ENCODE measurements at regions not wholly inside any gene's neighbourhood (a gene's known extent, or its start where the extent isn't known, plus 50 kb on each side); places are given as distances from the start of the nearest gene placed in this dataset.

DNA sequence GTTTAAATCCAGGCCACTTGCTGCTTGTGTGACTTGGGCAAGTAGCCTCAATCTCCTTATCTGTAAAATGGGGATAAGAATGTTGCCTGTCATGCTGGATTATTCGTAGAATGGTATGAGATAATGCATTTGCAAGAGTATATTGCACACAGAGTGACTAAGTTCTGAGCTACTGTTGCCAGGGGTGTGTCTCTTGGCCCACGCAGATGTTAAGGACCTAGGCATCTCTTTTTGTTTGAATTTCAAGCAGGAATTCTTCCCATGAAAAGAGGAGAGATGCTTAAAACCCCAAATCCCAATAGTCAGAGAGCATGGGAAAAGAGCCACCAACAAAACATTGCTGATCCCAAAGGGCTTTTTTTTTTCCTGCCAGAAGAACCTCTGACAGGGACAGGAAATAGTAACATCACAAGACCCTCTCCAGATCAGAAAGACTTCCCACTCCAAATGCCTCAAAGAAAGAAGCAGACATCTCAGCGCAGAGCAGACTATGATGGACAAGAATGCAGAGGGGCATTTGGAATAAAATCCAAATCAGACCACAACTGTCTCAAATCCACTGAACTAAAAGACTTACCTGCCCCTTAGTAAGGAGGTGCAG lies 90.5 kb downstream of the MRPL46 start:
- CTCF ChIA-PET (ENCODE audit: partially characterized antibody): interaction anchor here (1.2 kb wide), 1 partner anchor 74 kb away, joined by 3 read pairs; no protein-coding TSS in a partner anchor

More for the DNA sequence above, 90.5 kb downstream of the MRPL46 start:
- Histone ChIP-seq H4K8ac (ENCODE audit: extremely low read depth, insufficient read depth, low read length) (no peak overlapping the region), H3K27me3 (replicated peaks in 1 of 4; ENCODE audit: control insufficient read depth in 3 of 4, extremely low read depth in 1 of 4, insufficient read depth in 3 of 4, low read length in 3 of 4) (0 out of 7 replicates have a peak, but pooled peaks cover 0 to 4% (median 0%) of the 10 kb centered on the region in 4 experiments), H2BK20ac (ENCODE audit: low read length) (no peak overlapping the region), H2AFZ (ENCODE audit: low read length) (no peak overlapping the region), H3K79me2 (ENCODE audit: control insufficient read depth in 1 of 2, insufficient read depth in 2 of 2, low read length in 2 of 2) (no peaks in the 10 kb centered on the region), H3K79me1 (ENCODE audit: low read depth, low read length) (no peaks in the 10 kb centered on the region), H3K9me3 (ENCODE audit: insufficient read depth in 2 of 2, low read depth in 1 of 2, low read length in 1 of 2) (no peaks in the 10 kb centered on the region; a peak in 1 of 4 replicates), H4K91ac (replicated peaks; ENCODE audit: insufficient read length, low read length) (no peak overlapping the region), H3K56ac (replicated peaks; ENCODE audit: insufficient read length, low read depth, low read length) (no peak overlapping the region), H3K36me3 (ENCODE audit: control insufficient read depth in 2 of 4, insufficient read depth in 4 of 4, low read length in 3 of 4) (no peaks in the 10 kb centered on the region), H2BK120ac (replicated peaks; ENCODE audit: low read depth, low read length) (no peak overlapping the region), H4K20me1 (replicated peaks in 1 of 2; ENCODE audit: control insufficient read depth in 1 of 2, insufficient read depth in 2 of 2, low read length in 2 of 2) (no peaks in the 10 kb centered on the region), H3K4me3 (ENCODE audit: extremely low read depth in 1 of 4, insufficient read depth in 2 of 4, low read depth in 3 of 4, low read length in 4 of 4) (no peak overlapping the region), H4K5ac (ENCODE audit: insufficient read length, low read depth, low read length) (no peak overlapping the region), H3K23ac (ENCODE audit: insufficient read length) (no peak overlapping the region), H3K23me2 (ENCODE audit: low read depth, low read length) (no peaks in the 10 kb centered on the region), H2AK5ac (ENCODE audit: low read depth, low read length) (no peak overlapping the region), H3K27ac (ENCODE audit: low read depth, low read length) (no peak overlapping the region), H3K14ac (ENCODE audit: insufficient read length) (no peak overlapping the region), H3K9ac (replicated peaks in 1 of 4; ENCODE audit: extremely low read depth in 1 of 4, low read depth in 3 of 4, low read length in 3 of 4) (no peak overlapping the region), H2BK12ac (ENCODE audit: low read depth, low read length) (no peak overlapping the region), H3K4ac (replicated peaks; ENCODE audit: insufficient read length, low read depth, low read length) (no peak overlapping the region), H3K18ac (ENCODE audit: extremely low read depth, low read length) (no peak overlapping the region), H2BK15ac (ENCODE audit: low read length) (no peak overlapping the region), H3K4me2 (ENCODE audit: insufficient read depth in 1 of 2, low read depth in 2 of 2, low read length in 2 of 2) (no peak overlapping the region), H3K4me1 (replicated peaks in 1 of 4; ENCODE audit: control insufficient read depth in 3 of 4, insufficient read depth in 4 of 4, low read length in 3 of 4) (peaks cover 0 to 4% (median 3%) of the 10 kb centered on the region in 4 experiments; a peak in 5 of 7 replicates), H2BK5ac (ENCODE audit: low read depth, low read length) (no peak overlapping the region)
- peak; percentile 42; the same call in 1 of the 2 replicates for TF ChIP-seq KDM1A (IDR thresholded peaks at IDR 0.05; ENCODE audit: borderline replicate concordance, low read length)
- TF ChIP-seq JUND (IDR thresholded peaks at IDR 0.05; ENCODE audit: low read length): no peak
- no peak for DNase-seq (ENCODE audit: low read depth in 1 of 2, low spot score in 2 of 2)
- 87% methylated on average over 3 of the region's 3 CpGs; no CpG with 5 or more reads in 1 of the 2 experiments for WGBS, 2 experiments (ENCODE audit: extremely low coverage in 1 of 2, insufficient coverage in 1 of 2, insufficient read length in 1 of 2, insufficient replicate concordance in 2 of 2, low coverage in 1 of 2, low lambda C conversion rate in 2 of 2, missing lambda C conversion rate in 1 of 2)
- FAIRE-seq: no peak
- POLR2A ChIA-PET (ENCODE audit: partially characterized antibody): no interaction called here
